ENCODE measurements at regions not wholly inside any gene's neighbourhood (a gene's known extent, or its start where the extent isn't known, plus 50 kb on each side); places are given as distances from the start of the nearest gene placed in this dataset.

DNA sequence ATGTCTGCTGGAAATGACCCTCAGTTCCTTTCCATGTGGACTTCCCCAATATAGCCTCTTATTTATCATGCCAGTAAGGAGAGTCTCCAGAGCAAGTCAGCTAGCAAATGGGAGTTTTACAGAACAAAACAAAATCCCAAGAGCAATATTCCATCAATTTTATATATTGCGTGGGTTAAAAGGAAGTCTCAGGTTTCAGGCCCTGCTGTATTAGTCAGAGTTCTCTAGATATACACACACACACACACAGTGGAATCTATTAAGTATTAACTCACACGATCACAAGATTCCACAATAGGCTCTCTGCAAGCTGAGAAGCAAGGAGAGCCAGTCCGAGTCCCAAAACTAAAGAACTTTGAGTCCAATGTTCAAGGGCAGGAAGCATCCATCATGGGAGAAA, 102.8 kb upstream of the MAP2 start:
- DNase-seq, result no peak

DNA sequence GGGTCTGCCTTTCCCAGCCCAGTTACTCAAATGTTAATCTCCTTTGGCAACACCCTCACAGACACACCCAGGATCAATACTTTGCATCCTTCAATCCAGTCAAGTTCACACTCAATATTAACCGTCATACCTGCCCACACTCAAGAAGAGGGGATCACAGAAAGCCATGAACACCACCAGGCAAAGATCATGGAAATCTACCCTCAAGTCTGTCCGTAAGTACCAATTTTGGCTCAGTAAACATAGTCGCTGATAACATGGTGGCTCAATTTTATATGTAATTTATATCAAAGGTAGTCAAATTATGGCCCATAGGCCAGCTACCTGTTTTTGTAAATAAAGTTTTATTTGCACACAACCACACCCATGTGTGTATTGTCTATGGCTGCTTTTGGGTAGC, 102.3 kb upstream of the MAP2 start:
- no peak for DNase-seq

DNA sequence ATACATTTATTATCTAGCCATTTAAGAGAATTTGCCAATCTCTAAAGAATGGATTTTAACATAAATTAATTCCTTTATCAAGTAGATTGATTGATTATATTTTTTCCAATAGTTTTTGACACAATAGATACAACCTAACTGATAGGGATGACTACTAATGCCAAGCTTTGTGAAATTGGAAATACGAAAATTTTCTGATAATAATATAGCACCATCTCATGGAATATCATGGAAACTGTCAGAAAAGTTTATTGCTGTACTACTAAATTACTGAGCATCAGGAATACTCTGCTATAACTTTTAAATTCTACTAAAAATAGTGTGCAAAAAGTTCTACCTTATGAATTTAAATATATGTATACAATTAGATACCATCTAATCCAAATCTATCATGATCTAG, 101.8 kb upstream of the MAP2 start:
- no peak for DNase-seq

DNA sequence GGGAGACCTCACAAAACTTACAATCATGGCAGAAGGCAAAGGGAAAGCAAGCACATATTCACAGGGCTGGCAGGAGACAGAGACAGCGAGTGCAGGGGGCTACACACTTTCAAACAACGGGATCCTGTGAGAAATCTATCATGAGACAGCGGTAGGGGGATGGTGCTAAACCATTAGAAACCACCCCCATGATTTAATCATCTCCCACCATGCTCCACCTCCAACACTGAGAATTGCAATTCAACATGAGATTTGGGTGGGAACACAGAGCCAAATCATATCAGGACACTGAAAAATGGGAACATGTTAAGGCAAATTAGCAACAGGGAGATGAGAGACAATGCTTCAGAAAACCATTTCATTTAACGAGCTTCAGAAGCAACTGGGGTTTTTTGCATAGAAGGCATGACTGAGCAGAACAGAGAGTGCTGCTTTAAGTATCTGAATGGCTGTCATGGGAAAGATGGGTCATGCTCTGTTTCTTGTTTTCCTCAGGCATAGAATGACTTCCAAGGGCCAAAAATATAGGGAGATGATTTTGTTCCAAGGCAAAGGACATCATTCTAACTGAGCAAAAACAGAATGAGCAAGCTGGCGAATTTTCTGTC, 100.8 kb upstream of the MAP2 start:
- no peak for DNase-seq

DNA sequence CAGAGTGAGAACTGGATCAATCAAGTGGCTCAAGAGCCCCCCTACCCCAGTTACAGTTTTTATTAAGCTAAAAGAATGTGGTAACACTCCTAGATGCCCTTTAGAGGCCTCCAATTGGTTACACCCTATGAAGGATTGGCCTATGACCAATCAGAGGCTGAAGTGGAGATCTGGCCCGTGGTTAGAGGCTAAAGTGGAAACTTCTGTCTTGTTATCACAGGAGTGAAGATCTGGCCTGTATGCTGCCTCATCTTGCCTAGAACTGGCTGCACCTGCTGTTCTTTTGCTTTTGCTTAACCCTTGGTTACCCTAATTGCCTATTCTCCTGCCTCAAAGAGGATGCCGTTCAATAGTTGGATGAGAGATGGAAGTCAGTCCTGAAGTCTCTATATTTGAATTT, 100.1 kb upstream of the MAP2 start:
- no peak for DNase-seq

DNA sequence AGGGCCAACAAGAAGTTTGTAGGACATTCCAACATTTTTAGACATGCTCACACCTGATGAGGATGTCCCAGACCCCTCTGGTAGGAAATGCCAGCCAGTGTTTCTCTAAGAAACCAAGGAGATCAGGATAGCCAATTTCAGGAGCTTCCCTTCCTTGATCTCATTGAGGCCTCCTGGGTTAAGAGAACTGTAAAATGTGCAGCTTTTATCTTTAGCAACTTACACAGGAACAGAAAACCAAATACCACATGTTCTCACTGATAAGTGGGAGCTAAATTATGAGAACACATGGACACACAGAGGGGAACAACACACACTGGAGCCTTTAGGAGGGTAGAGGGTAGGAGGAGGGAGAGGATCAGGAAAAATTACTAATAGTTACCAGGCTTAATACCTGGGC, 99.6 kb upstream of the MAP2 start:
- DNase-seq, result no peak

DNA sequence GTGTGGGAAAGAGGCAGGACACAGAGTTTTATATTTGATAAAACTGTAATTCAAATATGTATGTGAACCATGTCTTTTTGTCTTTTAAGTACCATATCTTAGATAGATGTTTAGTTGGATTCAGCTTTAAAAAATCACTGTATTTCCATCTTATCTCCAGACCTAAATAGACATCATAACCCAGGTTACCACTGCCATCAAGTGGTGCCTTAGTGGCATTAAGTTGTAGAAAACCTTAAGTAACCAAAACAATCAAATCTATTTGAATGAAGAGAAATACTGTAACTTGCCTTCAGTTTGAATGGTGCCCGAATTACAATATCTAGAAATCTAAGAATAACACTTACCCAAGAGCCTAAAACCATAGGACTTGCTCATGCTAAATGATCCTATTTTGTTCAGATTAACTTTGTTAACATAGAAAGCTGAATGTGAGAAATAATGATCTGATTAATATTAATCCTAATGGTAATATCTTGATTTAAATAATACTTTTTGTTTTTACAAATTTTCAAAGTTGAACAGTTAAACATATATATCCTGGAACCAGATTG, 92.5 kb upstream of the MAP2 start:
- DNase-seq, result no peak

DNA sequence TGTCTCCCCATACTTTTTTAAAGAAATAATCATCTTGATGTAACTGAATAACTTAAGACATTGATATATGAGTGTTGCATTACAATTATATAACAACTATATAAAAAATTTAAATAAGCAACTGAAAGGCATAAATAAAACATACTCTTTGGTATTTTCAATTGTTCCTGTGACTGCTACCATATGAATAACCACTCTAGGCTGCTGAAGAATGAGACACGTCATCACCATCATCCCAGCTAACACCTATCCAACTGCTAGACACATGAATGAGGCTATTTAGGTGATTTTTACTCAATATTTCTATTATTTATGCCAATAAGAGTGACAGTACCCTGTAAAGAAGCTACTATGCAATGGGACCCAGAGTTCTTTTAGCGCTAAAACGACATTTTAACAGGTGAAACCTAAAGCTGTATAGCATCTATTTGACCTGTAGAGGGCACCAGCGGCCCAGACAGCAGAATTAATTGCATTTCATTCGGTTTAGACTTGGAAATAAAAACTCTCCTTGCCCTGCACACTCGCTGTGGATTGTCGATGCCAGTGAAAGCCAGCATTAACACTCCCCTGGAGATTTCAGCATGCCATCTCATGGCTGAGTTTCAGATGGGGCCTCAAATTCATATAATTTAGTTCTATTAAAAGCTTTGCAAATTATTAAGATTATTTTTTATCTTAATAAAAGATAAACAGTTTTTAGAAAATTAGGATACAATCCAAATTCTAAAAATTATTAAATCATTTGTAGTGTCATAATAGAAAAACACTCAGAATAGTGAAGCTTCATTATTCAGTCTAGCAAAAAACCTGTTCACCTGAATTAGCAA, 89.4 kb upstream of the MAP2 start:
- DNase-seq, result peak; percentile 82

DNA sequence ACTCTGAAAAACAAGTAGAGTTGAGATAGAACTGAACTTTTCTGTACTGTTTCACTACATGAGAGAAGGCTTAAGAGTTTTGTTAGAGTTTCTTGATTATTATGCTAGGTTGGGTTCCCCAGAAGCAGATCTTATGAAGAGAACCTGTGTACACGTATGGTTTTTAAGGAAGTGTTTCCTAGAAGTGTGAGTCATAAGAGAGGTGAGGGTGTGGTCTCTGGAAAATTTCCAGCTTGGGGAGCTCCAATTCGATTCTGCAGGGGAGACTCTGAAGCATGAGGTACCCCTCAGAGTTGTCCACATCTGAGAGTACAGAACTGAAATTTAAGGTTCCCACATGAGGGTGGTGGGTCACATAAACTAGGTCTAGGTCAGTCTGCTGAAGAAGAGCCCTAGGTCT, 83.3 kb upstream of the MAP2 start:
- DNase-seq, result no peak

DNA sequence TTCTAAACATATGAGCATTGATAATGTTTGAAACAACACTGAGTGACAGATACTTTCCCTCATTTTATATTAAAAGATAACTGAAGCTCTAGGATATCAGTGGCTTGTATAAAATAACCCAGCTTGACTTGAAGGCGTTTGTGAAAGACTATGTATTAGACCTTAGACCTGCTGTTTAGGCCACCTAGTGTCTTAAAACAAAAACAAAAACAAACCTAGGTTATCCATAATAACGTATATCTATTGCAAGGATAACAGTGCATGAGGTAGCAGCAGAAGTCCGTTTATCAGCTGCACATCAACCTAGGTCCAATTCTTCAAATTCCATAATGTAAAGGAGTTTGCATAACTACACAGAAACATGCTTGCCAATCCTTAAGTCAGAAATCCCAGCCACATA, 79.5 kb upstream of the MAP2 start:
- no peak for DNase-seq

DNA sequence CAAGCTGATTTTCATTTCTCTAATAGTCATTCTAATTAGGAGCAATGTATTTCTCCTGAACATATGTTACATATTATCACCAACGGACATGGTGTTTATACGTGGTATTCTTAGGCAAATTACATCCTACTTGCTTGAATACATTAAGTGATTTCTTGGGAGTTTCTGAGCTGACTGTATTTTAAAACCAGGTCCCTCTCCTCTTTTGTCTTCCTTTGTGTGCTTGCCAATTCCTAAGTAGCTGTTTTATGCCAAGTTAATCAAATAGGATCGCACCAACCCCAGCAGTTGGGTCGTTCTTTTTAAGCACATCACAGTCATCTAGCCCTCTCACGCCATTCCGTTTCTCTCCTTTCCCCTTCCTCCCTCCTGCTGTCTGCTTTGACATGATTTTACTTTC, 75.4 kb upstream of the MAP2 start:
- DNase-seq, result peak; percentile 74

DNA sequence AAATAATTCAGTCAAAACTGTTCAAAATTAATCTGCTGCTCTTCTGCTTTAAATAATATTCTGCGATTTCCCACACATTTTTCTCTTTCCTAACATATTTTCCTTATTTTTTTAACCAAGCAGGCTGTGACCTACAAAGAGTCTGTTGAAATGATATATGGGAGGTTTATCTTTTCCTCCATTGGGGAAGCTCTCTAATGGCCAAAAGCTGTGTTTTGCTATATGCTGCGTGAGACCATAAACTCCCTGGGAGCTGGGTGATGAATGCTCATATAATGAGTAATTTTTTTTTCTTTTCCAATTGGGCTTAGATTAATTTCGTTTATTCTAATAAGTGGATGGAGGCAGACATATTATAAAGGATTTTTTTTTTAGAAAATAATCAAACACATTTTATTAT, 72.2 kb upstream of the MAP2 start:
- DNase-seq, result no peak

DNA sequence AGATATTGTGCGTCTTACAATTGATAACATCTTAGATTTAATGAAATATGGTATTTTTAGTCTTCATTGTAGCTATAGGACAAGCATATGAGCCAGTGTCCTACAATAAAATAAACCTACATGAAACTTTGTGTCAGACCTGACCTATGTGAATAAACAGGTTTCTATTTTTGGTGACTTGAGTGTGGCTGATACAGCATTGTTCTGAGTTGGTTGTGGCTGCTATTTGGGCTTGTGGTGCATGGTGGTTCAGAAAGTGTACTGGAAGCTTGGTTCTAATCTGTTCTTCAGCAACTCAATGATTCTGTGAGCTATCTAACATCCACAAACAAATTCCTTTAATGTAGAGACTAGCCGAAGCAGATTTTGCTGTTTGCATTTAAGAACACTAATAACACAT, 64.9 kb upstream of the MAP2 start:
- no peak for DNase-seq

DNA sequence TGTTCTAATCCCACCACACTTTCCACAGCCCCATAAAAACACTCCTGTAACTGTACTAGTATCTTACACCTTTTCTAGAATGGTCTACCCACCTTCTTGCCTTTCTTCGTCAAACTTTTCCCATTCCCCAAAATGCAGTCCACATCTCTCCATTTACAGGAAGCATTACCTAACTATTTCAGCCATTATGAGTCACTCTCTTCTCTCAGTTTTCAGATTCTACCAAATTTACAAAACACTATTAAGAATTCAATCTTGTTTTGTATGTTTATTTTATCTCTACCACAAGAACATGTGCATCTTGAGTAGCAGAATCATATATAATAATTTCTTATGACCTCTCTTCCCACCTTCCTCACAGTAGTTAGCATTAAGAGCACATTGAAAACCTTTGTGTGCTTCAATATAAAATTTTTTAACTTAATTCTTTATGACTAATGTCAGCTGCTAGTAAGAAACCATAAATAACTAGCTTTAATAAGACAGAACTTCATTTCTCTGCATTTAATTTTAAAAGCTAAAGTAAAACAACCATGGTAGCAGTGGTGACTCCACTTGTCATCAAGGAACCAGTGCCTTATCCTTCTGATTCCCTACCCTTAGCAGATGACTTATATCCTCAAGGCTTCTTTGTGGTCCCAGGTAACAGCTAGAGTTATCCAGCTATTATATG, 56.6 kb upstream of the MAP2 start:
- no peak for DNase-seq

DNA sequence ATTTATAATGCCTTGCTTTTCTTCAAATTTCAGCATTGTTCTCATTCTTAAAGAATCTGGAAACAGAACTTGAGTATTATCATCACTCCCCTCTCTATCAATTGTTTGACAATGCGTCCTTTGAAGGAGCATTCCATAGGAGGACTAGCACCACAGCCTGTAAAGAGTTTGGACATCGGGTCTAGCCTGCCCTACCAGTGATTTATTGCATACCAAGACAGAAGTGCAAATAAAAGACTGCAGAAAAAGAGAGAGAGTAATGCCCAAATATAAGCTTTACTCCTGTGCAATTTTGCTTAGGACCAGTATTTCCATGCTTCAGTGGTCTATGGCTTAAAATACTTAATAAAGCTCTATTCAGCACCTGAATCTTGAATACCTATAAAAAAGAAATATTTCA, 55.4 kb upstream of the MAP2 start:
- DNase-seq, result no peak

DNA sequence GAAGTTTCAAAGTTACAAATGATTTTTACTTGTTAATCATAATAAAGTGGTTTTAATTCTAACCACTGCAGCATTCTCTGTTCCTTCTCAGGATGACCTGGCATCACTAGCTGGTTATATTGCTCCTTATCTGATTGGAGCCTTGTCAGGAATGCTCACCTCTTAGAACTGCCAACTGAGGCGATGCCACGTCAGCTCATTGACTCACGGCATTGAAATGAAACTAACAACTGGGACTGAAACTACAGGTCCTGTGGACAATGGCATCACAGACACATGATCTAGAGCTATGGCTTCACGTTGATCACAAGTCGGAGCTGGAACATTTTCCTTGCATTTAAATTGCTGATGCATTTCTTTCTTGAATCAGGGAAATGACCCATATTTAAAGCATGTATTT, 54.9 kb upstream of the MAP2 start:
- peak; percentile 80 for DNase-seq

DNA sequence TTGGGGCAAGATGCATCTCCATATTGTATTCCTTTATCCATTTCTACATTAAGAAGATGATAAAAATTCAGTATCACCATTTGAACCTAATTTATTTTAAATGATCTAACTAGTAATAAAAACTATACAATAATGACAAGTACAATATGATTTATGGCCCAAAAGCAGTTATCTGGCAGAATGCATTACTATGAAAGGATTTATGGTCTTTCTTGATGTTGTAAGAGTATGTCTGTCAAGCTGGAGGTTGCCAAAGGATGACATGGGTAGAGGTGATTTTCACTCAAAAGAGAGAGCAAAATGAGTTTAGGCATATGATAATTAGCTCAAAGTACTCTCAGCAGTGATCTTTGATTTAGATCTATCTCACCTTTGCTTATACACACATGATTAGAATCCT, 54.2 kb upstream of the MAP2 start:
- DNase-seq, result no peak

DNA sequence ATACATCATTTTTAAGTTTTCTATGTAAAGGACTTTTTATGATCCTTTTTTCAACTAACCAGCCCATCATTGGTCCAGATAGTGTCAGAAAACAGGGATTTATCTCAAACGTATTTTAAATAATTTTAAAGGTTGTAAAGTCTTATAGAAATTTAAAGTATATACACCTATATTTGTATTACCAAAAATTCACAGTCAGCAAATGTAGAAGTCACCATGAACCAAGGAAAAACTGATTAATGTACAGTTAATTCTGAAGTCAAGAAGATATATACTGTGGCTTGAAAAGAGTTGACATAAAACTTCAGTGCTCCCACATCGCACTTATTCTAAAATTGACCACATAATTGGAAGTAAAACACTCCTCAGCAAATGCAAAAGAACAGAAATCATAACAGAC, 52.4 kb upstream of the MAP2 start:
- no peak for DNase-seq
